Osteocyte (in vitro differentiated cells): ENCODE measurements at regions not wholly inside any gene's neighbourhood (a gene's known extent, or its start where the extent isn't known, plus 50 kb on each side); places are given as distances from the start of the nearest gene placed in this dataset. TPM values are rescaled to one million over a fixed set of nuclear protein-coding genes. Genes with fewer than 3 reads are reported as not detected.

ENCODE experiments used
- DNase-seq: peaks from one replicate; pipeline ENCODE4 v3.0.0; 2021; ENCODE audit warnings: mixed read lengths; ENCODE audit not compliant: unreplicated experiment; ENCODE audit errors: extremely low spot score
- H3K27ac Mint-ChIP-seq: one replicate; pipeline ENCODE4 v1.8.0; 2021; ENCODE audit warnings: mild to moderate bottlenecking, mixed read lengths; ENCODE audit not compliant: unreplicated experiment
- H3K27me3 Mint-ChIP-seq: one replicate; pipeline ENCODE4 v1.8.0; 2021; ENCODE audit warnings: mixed read lengths; ENCODE audit not compliant: unreplicated experiment
- H3K36me3 Mint-ChIP-seq: one replicate; pipeline ENCODE4 v1.8.0; 2021; ENCODE audit warnings: mixed read lengths; ENCODE audit not compliant: unreplicated experiment
- H3K4me1 Mint-ChIP-seq: one replicate; pipeline ENCODE4 v1.8.0; 2021; ENCODE audit warnings: mixed read lengths; ENCODE audit not compliant: unreplicated experiment
- H3K4me3 Mint-ChIP-seq: one replicate; pipeline ENCODE4 v1.8.0; 2021; ENCODE audit warnings: mild to moderate bottlenecking, moderate library complexity, mixed read lengths; ENCODE audit not compliant: unreplicated experiment
- H3K9me3 Mint-ChIP-seq: one replicate; pipeline ENCODE4 v1.8.0; 2021; ENCODE audit warnings: mixed read lengths; ENCODE audit not compliant: unreplicated experiment
- CTCF ChIP-seq: fragments of 200-600 bp; sonication (generic); IDR thresholded peaks from 2 replicates; pipeline ENCODE4 v1.5.0; 2021; ENCODE audit warnings: antibody characterized with exemption, mild to moderate bottlenecking, moderate library complexity
- microRNA-seq: library from miRNA; unstranded; fragments of <30 nt; microRNA quantifications from one replicate; pipeline ENCODE4 v1.1.0, GENCODE V29; 2020; ENCODE audit not compliant: unreplicated experiment

GRCh38 chr9:119429302-119429701, 60.1 kb upstream of the BRINP1 start:
- no peak overlapping the region for H3K27ac Mint-ChIP-seq
- no peak for DNase-seq
- H3K4me3 Mint-ChIP-seq = no peak overlapping the region
- TF ChIP-seq CTCF = no peak
- no peaks in the 10 kb centered on the region for H3K36me3 Mint-ChIP-seq
- no peaks in the 10 kb centered on the region for H3K4me1 Mint-ChIP-seq
- H3K27me3 Mint-ChIP-seq = no peaks in the 10 kb centered on the region
- H3K9me3 Mint-ChIP-seq = peaks cover 40% of the 10 kb centered on the region

- Mint-ChIP-seq H3K27me3 (no peaks in the 10 kb centered on the region), H3K4me3 (no peak overlapping the region), H3K9me3 (peaks cover 12% of the 10 kb centered on the region), H3K4me1 (no peaks in the 10 kb centered on the region), H3K36me3 (no peaks in the 10 kb centered on the region), H3K27ac (no peak overlapping the region)
- no peak for TF ChIP-seq CTCF
- no peak for DNase-seq
These were observed 51.0 kb upstream of the BRINP1 start for GRCh38 chr9:119420231-119420630.

Small RNA genes lying in the stretch of these regions (microRNA-seq; reads per million reads assigned to microRNA genes)
- gene MIR147A = not detected
